ENCODE measurements at regions not wholly inside any gene's neighbourhood (a gene's known extent, or its start where the extent isn't known, plus 50 kb on each side); places are given as distances from the start of the nearest gene placed in this dataset.
"Not testable (repeated sequence)": the region's sequence is repeated elsewhere in the genome, so short reads cannot be mapped to it uniquely, and the experiment has no call there.

DNA sequence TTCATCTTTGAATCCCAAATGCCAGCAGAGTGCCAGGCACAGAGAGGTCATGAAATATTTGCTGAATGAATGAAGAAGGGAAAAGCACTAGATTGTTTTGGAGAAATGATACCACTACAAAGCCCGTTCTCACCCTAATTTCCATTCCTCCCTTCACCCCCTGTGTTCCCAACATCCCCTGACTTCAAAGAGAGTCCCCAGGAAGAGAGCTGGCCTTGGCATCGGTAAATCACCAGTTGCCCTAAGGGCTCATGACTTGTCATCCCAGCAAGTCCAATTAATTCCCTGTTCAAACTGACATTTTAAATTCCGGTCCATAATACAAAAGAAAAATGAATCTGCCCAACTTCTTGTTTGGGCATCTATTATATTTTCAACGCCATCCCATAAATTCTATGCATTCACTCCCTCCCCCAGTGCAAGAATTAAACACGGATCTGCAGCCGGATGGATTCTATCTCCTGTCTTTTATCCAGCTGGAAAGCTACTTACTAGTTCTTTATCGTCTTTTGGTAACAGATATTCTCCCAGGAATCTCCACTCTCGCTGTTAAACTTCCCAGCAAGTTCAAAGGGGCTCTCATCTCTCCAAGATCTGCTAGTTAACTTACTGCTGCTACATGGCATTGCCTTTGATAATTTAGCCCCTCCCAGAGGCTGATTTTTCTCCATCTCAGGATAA is 63.9 kb upstream of the TSC22D2 start:
- no peaks in the 10 kb centered on the region for H3K9me3 ChIP-seq
- H3K4me1 ChIP-seq, result peaks cover 0 to 16% of the 10 kb centered on the region in 2 donors
- DNase-seq (ENCODE audit: low spot score in 2 of 2), result no peak
- H3K27me3 ChIP-seq, result no peaks in the 10 kb centered on the region
- no peaks in the 10 kb centered on the region for H3K36me3 ChIP-seq
- no peak overlapping the region for H3K27ac ChIP-seq
- TF ChIP-seq, protein P1, sequence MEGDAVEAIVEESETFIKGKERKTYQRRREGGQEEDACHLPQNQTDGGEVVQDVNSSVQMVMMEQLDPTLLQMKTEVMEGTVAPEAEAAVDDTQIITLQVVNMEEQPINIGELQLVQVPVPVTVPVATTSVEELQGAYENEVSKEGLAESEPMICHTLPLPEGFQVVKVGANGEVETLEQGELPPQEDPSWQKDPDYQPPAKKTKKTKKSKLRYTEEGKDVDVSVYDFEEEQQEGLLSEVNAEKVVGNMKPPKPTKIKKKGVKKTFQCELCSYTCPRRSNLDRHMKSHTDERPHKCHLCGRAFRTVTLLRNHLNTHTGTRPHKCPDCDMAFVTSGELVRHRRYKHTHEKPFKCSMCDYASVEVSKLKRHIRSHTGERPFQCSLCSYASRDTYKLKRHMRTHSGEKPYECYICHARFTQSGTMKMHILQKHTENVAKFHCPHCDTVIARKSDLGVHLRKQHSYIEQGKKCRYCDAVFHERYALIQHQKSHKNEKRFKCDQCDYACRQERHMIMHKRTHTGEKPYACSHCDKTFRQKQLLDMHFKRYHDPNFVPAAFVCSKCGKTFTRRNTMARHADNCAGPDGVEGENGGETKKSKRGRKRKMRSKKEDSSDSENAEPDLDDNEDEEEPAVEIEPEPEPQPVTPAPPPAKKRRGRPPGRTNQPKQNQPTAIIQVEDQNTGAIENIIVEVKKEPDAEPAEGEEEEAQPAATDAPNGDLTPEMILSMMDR (IDR thresholded peaks at IDR 0.05), result no peak
- H3K4me3 ChIP-seq, result no peak overlapping the region
- intact Hi-C loops (cut with DNase I), result no loop called here

DNA sequence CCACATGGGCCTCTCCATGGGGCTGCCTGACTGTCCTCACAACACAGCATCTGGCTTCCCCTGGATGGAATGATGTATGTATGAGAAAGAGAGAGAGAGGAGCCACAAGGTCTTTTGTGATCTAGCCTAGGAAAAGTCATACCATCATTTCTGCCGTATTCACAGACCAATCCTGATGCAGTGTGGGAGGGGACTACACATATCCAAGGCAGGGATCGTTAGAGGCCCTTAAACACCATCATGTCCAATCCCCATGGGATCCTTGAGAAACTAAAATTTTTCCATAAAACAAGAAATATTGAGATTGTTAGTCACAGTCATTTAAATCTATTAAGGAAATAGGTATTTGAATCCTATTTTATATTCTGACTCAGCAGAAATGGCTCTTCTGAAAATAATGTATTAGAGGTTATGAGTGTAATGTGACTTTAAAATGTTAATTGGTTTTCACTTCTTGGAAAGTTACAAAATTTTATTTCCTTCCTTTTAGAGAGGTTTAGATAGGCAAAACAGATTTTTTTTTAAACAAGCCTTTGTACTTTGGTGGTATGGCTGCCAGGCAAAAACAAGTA is 65.1 kb upstream of the TSC22D2 start:
- Histone ChIP-seq H3K4me1 (peaks cover 0 to 6% of the 10 kb centered on the region in 2 donors), H3K27me3 (no peaks in the 10 kb centered on the region), H3K27ac (no peak overlapping the region), H3K9me3 (no peaks in the 10 kb centered on the region), H3K36me3 (no peaks in the 10 kb centered on the region), H3K4me3 (no peak overlapping the region)
- intact Hi-C loops (cut with DNase I), result no loop called here
- no peak for DNase-seq (ENCODE audit: low spot score in 2 of 2)
- TF ChIP-seq, protein P1 (IDR thresholded peaks at IDR 0.05), result no peak

DNA sequence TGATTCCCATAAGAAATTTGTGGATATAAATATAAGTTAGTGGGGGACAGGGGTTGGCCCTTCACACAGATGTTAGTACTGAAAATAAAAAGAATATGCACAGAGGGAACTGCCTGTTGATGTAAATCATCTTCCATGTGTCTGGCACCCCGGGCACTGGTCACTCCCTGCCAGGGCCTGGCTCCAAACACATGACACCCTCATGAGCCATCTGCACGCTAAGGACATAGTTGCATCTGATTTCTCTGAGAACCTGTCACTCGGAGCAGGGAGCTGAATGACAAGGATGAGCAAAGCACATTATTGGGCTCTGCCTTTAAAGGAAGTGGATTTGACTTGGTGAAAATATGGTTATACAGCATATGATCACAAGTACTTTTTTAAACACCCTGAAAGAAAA is 66.2 kb upstream of the TSC22D2 start:
- Histone ChIP-seq H3K27me3 (no peaks in the 10 kb centered on the region), H3K4me3 (no peak overlapping the region), H3K27ac (no peak overlapping the region), H3K36me3 (no peaks in the 10 kb centered on the region), H3K9me3 (no peaks in the 10 kb centered on the region), H3K4me1 (no peaks in the 10 kb centered on the region)
- TF ChIP-seq, protein P1 (IDR thresholded peaks at IDR 0.05), result no peak
- no peak for DNase-seq (ENCODE audit: low spot score in 2 of 2)
- intact Hi-C loops (cut with DNase I), result no loop called here

DNA sequence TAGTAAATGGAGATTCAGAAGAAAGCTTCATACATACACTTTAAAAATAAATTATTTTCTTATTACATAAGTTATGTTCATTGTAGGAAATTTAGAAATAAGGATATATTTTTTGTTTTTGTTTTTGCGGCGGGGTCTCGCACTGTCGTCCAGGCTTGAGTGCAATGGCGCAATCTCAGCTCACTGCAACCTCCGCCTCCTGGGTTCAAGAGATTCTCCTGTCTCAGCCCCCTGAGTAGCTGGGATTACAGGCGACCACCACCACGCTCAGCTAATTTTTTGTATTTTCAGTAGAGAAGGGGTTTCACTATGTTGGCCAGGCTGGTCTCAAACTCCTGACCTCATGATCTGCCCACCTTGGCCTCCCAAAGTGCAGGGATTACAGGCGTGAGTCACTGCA is 71.7 kb upstream of the TSC22D2 start:
- H3K27ac ChIP-seq; H3K36me3 ChIP-seq; H3K4me1 ChIP-seq; H3K4me3 ChIP-seq; intact Hi-C loops (cut with DNase I); DNase-seq (ENCODE audit: low spot score in 2 of 2); H3K9me3 ChIP-seq; H3K27me3 ChIP-seq: not testable (repeated sequence)

DNA sequence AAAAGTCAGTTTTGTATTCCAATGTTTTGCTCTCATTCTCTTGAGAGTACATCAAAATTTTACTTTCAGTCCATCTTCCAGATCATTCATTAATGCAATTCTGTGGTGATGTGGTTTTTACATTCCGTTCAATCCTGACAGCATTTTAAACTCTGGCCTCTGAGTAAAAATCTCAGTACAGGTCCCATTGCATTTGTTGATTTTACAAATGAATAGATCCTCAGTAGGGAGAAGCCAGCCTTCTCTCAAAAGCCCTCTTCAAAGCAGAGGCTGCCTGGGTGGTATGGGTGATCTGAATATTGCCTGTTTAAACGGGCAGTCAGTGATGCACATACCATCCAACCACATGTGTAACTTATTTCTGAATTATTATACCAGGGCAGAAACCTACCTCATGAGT is 72.5 kb upstream of the TSC22D2 start:
- H3K27me3 ChIP-seq, result no peaks in the 10 kb centered on the region
- no peak overlapping the region for H3K27ac ChIP-seq
- H3K36me3 ChIP-seq, result no peaks in the 10 kb centered on the region
- H3K9me3 ChIP-seq, result no peaks in the 10 kb centered on the region
- H3K4me1 ChIP-seq, result peaks cover 0 to 2% of the 10 kb centered on the region in 2 donors
- no peak for DNase-seq (ENCODE audit: low spot score in 2 of 2)
- TF ChIP-seq, protein P1 (IDR thresholded peaks at IDR 0.05), result no peak
- intact Hi-C loops (cut with DNase I), result no loop called here
- H3K4me3 ChIP-seq, result no peak overlapping the region

DNA sequence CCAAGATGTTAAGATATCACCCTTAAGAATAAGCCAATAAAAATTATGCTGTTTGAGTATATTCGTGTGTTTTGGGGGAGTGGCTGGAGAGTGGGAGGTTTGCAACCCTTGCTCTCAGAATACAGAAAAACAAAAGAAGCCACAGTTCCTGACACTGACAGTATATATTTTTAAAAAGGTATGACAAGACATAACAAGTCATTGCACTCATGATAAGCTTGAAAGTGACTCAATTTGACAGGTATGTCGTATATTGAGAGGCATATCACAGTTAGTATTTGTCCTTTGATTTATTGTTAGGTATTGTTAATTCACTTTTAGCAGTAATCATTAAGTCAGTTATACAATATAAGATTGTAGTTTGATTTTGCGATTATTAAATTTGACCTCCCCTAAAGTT is 73.1 kb upstream of the TSC22D2 start:
- intact Hi-C loops (cut with DNase I), result no loop called here
- Histone ChIP-seq H3K27ac (no peak overlapping the region), H3K9me3 (no peaks in the 10 kb centered on the region), H3K27me3 (no peaks in the 10 kb centered on the region), H3K4me1 (peaks cover 0 to 2% of the 10 kb centered on the region in 2 donors), H3K4me3 (no peak overlapping the region), H3K36me3 (no peaks in the 10 kb centered on the region)
- TF ChIP-seq, protein P1 (IDR thresholded peaks at IDR 0.05), result no peak
- no peak for DNase-seq (ENCODE audit: low spot score in 2 of 2)

Data from ascending aorta (tissue), 2 donors.